Head of caudate nucleus (tissue), 42 donors: ENCODE measurements at regions not wholly inside any gene's neighbourhood (a gene's known extent, or its start where the extent isn't known, plus 50 kb on each side); places are given as distances from the start of the nearest gene placed in this dataset.
A peak's percentile ranks its signal among the peaks of the same experiment; 100 is the strongest.

Experiments
- DNase-seq, 42 donors: peaks; one replicate each; pipeline versions ENCODE4 v3.0.0 to v3.0.0-alpha.2; 2020 to 2021; ENCODE audit warnings: mixed read lengths in 7 of 42
- intact Hi-C: fragments of 100-400 bp; cut with DNase I; formaldehyde crosslinking; loops from one replicate; pipeline ENCODE4 v1.15.0; 2022

DNA sequence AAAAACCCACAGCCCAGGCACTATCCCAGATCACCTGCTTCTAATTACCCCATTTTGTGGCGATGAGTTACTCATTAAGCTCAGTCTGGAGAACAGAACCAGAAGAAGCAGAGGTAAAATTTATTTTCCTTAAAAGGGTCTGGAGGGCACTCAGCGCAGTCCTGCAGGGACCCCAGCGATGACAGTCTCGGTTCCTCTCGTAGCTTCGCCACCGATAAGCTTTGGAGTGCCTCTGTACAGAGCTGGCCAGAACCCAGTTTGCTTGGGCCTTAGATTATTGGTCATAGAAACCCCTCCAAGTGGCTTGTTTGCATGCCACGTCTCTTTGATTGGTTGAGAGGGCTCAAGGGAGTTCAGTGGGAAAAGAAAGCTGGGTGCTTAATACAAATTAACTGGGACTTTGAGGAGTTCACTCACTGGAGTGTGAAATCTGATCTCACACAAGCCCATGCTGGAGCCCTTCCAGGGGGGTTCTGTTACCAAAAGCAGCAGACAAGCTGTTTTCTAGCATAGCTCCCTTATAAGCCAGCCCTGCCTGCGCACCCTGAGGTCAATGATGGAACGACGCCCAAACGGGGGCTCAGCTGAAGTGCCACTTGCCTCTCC is 158.5 kb upstream of the ARID1B start:
- DNase-seq: no peak
- intact Hi-C loops: no loop called here

GRCh38 chr6:156617941-156618340 is 159.2 kb upstream of the ARID1B start:
- DNase-seq: no peak
- intact Hi-C loops: no loop called here

DNA sequence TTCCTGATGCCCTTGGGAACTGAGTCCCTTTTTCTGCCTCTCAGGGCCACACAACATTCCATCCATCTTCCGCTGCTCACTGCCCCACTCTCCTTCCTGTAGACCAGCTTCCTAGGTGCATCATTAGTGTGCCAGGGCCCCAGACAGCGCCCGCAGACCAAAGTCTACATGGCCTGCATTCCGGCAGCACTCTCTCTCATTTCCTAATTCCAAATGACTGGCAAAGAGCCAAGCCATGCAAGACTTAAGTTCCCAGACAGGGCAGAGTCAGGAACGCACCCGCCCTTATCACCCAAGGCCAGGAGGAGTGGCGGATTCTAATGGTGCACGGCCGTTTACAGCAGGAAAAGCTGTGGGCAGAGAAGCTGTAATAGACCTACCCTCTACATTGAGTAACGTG is 159.8 kb upstream of the ARID1B start:
- intact Hi-C loops: no loop called here
- no peak for DNase-seq

DNA sequence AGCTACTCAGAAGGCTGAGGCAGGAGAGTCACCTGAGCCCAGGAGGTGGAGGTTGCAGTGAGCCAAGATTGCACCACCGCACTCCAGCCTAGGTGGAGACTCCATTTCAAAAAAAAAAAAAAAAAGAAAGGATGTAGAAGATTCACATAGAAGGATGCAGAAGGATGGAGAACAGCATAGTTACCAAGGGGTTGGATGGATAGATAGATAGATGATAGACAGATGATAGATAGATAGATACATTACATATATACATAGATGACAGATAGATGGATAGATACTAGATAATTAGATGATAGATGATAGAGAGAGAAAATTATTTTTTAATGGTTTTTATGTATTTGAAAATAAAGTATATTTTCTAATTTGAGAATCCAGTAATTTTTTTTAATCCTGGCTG is 160.7 kb upstream of the ARID1B start:
- no peak for DNase-seq
- intact Hi-C loops: no loop called here

DNA sequence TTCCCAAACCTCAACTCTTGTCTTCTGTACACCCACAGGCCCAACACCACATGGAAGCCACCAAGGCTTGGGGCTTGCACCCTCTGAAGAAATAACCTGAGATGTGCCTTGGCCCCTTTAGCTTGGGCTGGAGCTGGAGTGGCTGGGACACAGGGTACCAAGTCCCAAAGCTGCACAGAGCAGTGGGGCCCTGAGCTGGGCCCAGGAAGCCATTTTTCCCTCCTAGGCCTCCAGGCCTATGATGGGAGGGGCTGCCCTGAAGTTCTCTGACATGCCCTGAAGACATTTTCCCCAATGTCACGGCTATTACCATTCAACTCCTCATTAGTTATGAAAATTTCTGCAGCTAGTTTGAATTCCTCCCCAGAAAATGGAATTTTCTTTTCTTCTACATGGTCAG is 163.2 kb upstream of the ARID1B start:
- intact Hi-C loops: no loop called here
- no peak for DNase-seq

- no peak for DNase-seq
- intact Hi-C loops: no loop called here
These were observed 164.8 kb upstream of the ARID1B start for GRCh38 chr6:156612361-156612760.

DNA sequence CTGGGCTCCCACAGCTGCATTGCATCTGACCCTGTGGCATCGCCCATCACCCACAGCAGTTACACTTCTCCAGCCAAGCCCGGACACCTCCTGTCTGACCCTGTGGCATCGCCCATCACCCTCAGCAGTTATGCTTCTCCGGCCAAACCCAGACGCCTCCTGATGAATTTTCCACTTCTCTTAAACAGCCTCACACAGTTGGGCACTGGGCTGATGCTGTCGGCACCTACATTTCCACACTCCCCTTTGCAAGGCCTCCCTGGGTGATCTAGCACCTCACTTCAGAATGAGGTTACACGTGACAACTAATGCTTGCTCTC is 175.2 kb upstream of the ARID1B start:
- intact Hi-C loops: no loop called here

DNA sequence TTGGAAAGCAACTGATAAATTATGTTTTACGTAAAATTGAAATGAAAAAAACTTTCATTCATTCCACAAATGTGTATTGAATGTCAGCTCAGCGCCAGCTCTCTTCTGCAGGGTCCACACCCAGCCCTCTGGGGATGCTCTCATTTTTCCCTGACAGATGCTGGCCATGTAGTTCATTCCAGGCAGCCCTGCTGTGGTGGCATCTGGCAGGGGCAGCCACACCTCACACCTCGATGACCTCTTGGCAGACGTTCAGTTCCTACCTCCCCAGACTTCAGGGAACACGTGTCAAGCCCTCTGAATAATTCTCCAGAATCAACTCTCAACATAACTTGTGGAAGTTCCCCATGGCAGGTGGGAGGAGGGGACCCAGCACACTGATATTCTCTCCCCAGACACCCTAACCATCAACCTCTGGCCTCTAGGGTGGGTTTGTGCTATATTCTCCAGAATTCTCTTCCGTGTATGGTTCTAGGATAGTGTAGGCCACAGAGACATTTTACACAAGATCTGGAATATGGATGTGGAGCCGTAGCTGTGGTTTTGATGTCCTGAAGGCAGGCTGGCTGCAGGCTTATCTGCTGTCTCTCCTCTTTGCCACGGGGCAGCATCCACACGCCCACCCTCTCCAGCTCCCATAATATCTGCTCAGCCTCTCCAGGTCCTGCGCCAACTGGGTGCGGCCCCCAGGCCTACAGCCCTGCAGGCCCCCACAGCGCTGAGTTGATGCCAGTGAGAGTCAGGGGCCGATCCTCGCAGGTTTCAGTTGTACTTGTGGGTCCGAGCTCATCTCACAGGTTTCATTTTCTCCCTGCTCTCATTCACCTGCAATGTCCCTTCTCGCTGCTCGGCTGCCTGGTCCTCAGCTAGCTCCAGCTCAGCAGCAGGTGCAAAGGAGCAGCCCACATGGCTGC is 175.8 kb upstream of the ARID1B start:
- DNase-seq: no peak
- intact Hi-C loops: no loop called here

More for the DNA sequence above, 175.2 kb upstream of the ARID1B start:
- no peak for DNase-seq

DNA sequence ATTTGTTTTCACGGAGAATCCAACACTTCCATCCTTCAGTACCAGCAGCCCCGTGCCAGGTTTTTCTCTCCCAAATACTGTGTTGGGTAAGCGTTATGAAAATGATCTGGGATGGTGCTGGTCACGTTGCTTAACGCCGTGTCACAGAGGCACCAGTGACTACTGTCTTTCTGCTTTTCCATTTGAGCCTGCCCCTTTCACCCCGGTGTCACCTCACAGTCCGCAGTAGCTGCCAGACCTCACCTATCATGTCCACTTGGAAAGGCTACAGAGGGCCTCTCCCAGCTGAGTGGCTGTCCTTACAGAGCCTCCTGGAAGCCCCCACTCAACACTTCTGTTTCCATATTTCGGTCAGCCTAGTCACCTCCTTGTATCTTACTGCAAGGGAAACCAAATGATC is 176.5 kb upstream of the ARID1B start:
- intact Hi-C loops: no loop called here
- DNase-seq: no peak

DNA sequence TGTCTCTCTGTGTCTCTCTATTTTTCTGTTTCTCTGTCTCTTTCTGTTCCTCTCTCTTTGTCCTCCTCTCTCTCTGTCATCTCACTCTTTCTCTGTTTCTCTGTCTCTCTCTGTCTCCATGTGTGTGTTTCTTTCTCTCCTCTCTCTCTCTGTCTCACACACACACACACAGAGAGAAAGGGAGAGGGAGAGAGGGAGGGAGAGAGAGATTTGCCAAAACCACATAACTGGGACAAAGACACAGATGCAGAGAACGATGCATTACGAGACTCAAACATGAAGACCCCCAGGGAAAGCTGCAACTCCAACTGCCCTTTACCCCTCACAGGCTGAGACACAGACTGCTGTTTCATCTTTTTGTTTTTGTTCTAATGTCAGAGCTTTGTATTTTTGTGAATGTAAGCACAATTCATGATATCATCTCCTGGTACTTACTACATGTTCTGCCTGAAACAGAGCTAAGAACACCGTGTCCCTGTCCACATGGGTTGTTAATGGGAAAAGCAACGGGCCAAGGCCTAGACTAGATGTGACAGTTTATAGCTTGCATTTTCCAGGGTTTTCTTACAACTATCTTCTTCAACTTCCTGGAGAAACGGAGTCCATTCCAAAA is 177.1 kb upstream of the ARID1B start:
- intact Hi-C loops: no loop called here
- DNase-seq: no peak

GRCh38 chr6:156599366-156599765 is 177.8 kb upstream of the ARID1B start:
- DNase-seq: peak in 2 of 42 donors; percentile 9 to 44

DNA sequence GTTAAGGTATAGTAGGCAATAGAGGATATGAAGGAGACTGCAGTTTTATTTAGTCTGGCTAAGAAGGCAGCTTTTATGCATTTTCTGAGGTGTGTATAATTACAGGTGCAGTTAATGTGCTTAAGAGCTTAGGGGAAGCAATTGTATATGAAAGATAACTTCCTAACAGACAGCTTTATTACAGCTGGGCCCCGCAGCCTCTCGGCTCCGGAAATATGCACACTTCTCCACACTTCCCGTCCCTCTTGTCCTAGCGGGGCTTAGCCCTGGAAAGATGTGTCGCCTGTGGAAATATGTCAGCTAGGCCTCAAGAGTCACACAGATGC is 178.4 kb upstream of the ARID1B start:
- no peak for DNase-seq
- intact Hi-C loops: no loop called here

More at GRCh38 chr6:156599366-156599765, 177.8 kb upstream of the ARID1B start:
- intact Hi-C loops: no loop called here

- intact Hi-C loops: no loop called here
- DNase-seq: no peak
These were observed 178.9 kb upstream of the ARID1B start for GRCh38 chr6:156598071-156598854.

DNA sequence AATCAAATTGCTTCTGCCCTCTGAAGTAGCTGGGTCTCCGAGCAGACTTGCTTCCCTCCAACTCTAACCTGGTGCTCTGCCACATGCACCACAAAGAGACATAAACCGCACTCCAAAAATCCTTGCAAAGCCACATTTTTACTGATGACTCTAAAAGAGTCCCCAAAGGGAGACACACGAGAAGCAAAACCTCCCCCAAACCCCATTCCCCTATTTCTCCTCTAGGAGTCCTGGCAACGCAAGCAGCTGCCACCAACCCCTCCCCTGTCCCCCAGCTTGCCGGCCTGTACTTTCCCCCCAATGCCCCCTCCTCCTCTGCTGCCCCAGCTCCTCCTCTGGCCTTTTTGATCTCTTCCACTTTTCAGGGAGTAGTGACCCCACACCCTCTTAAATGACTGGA is 180.1 kb upstream of the ARID1B start:
- intact Hi-C loops: no loop called here
- no peak for DNase-seq

- DNase-seq: no peak
- intact Hi-C loops: no loop called here
These were observed 181.7 kb upstream of the ARID1B start for GRCh38 chr6:156595476-156595875.

GRCh38 chr6:156593893-156594292 is 183.3 kb upstream of the ARID1B start:
- no peak for DNase-seq
- intact Hi-C loops: no loop called here

DNA sequence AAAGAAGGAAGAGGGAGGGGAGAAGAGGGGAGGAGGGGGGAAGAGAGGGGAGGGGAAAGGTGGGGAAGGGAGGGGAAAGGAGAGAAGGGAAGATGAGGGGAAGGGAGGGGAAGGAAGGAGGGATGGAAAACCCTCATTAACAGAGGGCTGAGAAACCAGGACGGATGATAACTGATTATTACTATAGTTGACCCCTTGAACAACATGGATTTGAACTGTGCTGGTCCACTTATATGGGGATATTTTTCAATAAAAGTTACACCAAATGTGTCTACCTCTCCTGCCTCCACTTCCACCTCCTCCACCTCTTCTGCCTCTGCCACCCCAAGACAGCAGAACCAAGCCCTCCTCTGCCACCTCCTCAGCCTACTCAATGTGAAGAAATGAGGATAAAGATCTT is 184.1 kb upstream of the ARID1B start:
- no peak for DNase-seq
- intact Hi-C loops: no loop called here

GRCh38 chr6:156590482-156590881 is 186.7 kb upstream of the ARID1B start:
- intact Hi-C loops: no loop called here
- no peak for DNase-seq

GRCh38 chr6:156589281-156589680 is 187.9 kb upstream of the ARID1B start:
- DNase-seq: no peak
- intact Hi-C loops: no loop called here

- no peak for DNase-seq
- intact Hi-C loops: no loop called here
These were observed 189.4 kb upstream of the ARID1B start for GRCh38 chr6:156587751-156588301.
